ENCODE measurements at regions not wholly inside any gene's neighbourhood (a gene's known extent, or its start where the extent isn't known, plus 50 kb on each side); places are given as distances from the start of the nearest gene placed in this dataset.

DNA sequence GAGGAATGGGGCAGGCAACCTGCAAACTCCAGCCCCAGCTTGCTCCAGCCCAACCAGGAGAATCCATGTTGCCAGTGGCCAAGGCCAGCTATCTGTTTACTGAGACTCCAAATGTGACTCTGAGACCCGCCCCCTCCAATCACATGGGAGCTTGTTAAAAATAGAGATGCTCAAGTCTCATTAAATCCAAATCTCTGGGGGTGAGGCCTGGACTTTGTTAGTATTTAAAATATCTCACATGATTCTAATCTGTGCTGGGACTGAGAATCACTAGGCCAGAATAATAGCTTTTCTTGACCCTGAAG lies 224.2 kb upstream of the TBL1XR1 start:
- Mint-ChIP-seq H3K9me3 (ENCODE audit: low read depth, unreplicated experiment) (no peaks in the 10 kb centered on the region), H3K4me1 (ENCODE audit: low read depth, unreplicated experiment) (no peaks in the 10 kb centered on the region), H3K4me3 (ENCODE audit: low read depth, unreplicated experiment) (no peak overlapping the region), H3K36me3 (ENCODE audit: insufficient read depth, unreplicated experiment) (no peaks in the 10 kb centered on the region), H3K27ac (ENCODE audit: unreplicated experiment) (no peak overlapping the region), H3K27me3 (ENCODE audit: unreplicated experiment) (no peaks in the 10 kb centered on the region)
- CTCF ChIA-PET, result interaction anchor here (1.4 kb wide), 1 partner anchor 16 kb away, joined by 3 read pairs; no protein-coding TSS in a partner anchor
- DNase-seq, result no peak
- no TSS peak for BruUV-seq (replicated peaks)
- TF ChIP-seq, protein P1, sequence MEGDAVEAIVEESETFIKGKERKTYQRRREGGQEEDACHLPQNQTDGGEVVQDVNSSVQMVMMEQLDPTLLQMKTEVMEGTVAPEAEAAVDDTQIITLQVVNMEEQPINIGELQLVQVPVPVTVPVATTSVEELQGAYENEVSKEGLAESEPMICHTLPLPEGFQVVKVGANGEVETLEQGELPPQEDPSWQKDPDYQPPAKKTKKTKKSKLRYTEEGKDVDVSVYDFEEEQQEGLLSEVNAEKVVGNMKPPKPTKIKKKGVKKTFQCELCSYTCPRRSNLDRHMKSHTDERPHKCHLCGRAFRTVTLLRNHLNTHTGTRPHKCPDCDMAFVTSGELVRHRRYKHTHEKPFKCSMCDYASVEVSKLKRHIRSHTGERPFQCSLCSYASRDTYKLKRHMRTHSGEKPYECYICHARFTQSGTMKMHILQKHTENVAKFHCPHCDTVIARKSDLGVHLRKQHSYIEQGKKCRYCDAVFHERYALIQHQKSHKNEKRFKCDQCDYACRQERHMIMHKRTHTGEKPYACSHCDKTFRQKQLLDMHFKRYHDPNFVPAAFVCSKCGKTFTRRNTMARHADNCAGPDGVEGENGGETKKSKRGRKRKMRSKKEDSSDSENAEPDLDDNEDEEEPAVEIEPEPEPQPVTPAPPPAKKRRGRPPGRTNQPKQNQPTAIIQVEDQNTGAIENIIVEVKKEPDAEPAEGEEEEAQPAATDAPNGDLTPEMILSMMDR (IDR thresholded peaks at IDR 0.05; ENCODE audit: unreplicated experiment), result no peak
- intact Hi-C loops (cut with micrococcal nuclease; ENCODE audit: unreplicated experiment), result no loop called here

- Mint-ChIP-seq H3K27ac (ENCODE audit: unreplicated experiment) (no peak overlapping the region), H3K36me3 (ENCODE audit: insufficient read depth, unreplicated experiment) (no peaks in the 10 kb centered on the region), H3K9me3 (ENCODE audit: low read depth, unreplicated experiment) (no peaks in the 10 kb centered on the region), H3K4me3 (ENCODE audit: low read depth, unreplicated experiment) (no peak overlapping the region), H3K4me1 (ENCODE audit: low read depth, unreplicated experiment) (peaks cover 13% of the 10 kb centered on the region), H3K27me3 (ENCODE audit: unreplicated experiment) (no peaks in the 10 kb centered on the region)
- DNase-seq, result no peak
- CTCF ChIA-PET, result no interaction called here
- intact Hi-C loops (cut with micrococcal nuclease; ENCODE audit: unreplicated experiment), result no loop called here
- BruUV-seq (replicated peaks), result no TSS peak
- TF ChIP-seq, protein P1 (IDR thresholded peaks at IDR 0.05; ENCODE audit: unreplicated experiment), result no peak
These were observed 227.2 kb upstream of the TBL1XR1 start for GRCh38 chr3:177424521-177424920.

DNA sequence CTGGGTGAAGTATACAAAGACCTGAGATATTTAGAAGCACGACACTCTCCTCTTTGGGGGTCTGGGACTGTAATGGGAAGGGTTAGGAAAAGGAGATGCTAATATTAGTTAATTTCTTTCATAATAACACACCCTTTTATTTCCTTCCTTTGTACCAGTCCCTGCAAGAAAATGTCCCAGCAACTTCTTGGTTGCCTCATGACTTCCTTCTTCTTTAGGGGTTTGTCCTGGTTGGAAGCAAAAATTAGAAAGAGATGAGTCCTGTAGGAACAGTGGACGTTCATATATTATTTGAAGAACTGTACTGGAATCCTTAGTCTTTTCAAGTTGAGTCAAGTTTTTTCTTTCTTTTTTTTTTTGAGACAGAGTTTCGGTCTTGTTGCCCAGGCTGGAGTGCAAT lies 227.8 kb upstream of the TBL1XR1 start:
- no peak overlapping the region for H3K4me3 Mint-ChIP-seq (ENCODE audit: low read depth, unreplicated experiment)
- BruUV-seq (replicated peaks), result no TSS peak
- H3K27me3 Mint-ChIP-seq (ENCODE audit: unreplicated experiment), result no peaks in the 10 kb centered on the region
- CTCF ChIA-PET, result interaction anchor here (0.7 kb wide), 1 partner anchor 15 kb away, joined by 4 read pairs; no protein-coding TSS in a partner anchor
- H3K4me1 Mint-ChIP-seq (ENCODE audit: low read depth, unreplicated experiment), result peaks cover 13% of the 10 kb centered on the region
- intact Hi-C loops (cut with micrococcal nuclease; ENCODE audit: unreplicated experiment), result no loop called here
- H3K36me3 Mint-ChIP-seq (ENCODE audit: insufficient read depth, unreplicated experiment), result no peaks in the 10 kb centered on the region
- no peaks in the 10 kb centered on the region for H3K9me3 Mint-ChIP-seq (ENCODE audit: low read depth, unreplicated experiment)
- no peak for DNase-seq
- no peak overlapping the region for H3K27ac Mint-ChIP-seq (ENCODE audit: unreplicated experiment)
- TF ChIP-seq, protein P1 (IDR thresholded peaks at IDR 0.05; ENCODE audit: unreplicated experiment), result no peak

DNA sequence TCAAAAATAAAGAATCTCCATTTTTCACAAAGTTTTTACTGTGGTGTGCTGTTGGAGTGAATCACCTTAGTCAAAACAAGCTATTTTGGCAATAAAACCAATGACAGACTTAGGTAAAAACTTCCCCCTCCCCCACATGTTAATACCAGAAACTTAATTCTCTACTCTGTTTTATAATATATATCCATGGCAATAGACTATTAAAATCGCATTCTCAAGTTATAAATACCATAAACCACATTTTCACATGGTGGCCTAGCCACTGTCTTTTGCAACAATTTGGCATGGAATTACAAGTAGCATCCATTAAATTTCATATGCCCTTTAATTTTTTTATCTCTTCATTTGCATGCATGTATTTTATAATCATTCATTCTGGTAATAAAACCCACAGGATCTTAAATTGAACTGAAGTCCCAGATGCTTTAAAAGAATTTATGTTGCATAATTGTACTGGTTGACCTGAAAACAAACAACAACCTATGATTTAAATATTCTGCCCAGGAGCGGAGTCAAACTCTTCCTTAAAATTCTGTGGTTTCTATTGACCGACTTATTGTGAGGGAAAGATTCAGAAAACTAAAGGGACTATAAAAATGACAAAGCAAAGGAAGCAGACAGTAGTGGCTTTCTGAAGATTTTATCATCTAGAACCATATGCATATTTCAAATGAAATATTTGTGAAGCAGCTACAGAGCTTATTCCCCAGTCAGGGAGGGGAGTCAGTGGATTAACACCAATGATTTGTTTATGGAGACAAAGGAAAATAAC lies 229.0 kb upstream of the TBL1XR1 start:
- no peak for DNase-seq
- no peak overlapping the region for H3K27ac Mint-ChIP-seq (ENCODE audit: unreplicated experiment)
- H3K36me3 Mint-ChIP-seq (ENCODE audit: insufficient read depth, unreplicated experiment), result no peaks in the 10 kb centered on the region
- CTCF ChIA-PET, result interaction anchor here (0.6 to 1.1 kb wide), 2 partner anchors 20 to 26 kb away, joined by 3 to 9 read pairs; no protein-coding TSS in a partner anchor
- no TSS peak for BruUV-seq (replicated peaks)
- intact Hi-C loops (cut with micrococcal nuclease; ENCODE audit: unreplicated experiment), result no loop called here
- H3K4me1 Mint-ChIP-seq (ENCODE audit: low read depth, unreplicated experiment), result peaks cover 13% of the 10 kb centered on the region
- H3K4me3 Mint-ChIP-seq (ENCODE audit: low read depth, unreplicated experiment), result no peak overlapping the region
- no peaks in the 10 kb centered on the region for H3K27me3 Mint-ChIP-seq (ENCODE audit: unreplicated experiment)
- H3K9me3 Mint-ChIP-seq (ENCODE audit: low read depth, unreplicated experiment), result no peaks in the 10 kb centered on the region
- TF ChIP-seq, protein P1 (IDR thresholded peaks at IDR 0.05; ENCODE audit: unreplicated experiment), result no peak

Data from Calu3 (cell line).